Fibroblast of lung (primary cell): ENCODE measurements at regions not wholly inside any gene's neighbourhood (a gene's known extent, or its start where the extent isn't known, plus 50 kb on each side); places are given as distances from the start of the nearest gene placed in this dataset.

Source experiments
- DNase-seq, 2 donors: peaks; one replicate each; pipeline versions ENCODE4 v3.0.0 to v3.0.0-alpha.2; 2010; ENCODE audit warnings: low read depth in 2 of 2
- H2AFZ ChIP-seq: 2 replicates; pipeline ENCODE4 v1.5.1; 2012; ENCODE audit warnings: low read length, control low read depth, inconsistent platforms
- H3K27ac ChIP-seq: 2 replicates; pipeline ENCODE4 v1.5.1; 2011; ENCODE audit warnings: low read length, control low read depth; ENCODE audit not compliant: insufficient read depth
- H3K27me3 ChIP-seq: 2 replicates; pipeline ENCODE4 v1.5.1; 2011; ENCODE audit warnings: mild to moderate bottlenecking, low read length; ENCODE audit not compliant: control insufficient read depth, insufficient read depth
- H3K36me3 ChIP-seq: 2 replicates; pipeline ENCODE4 v1.5.1; 2011; ENCODE audit warnings: low read length; ENCODE audit not compliant: control insufficient read depth, insufficient read depth
- H3K4me1 ChIP-seq: 2 replicates; pipeline ENCODE4 v1.5.1; 2011; ENCODE audit warnings: low read length; ENCODE audit not compliant: control insufficient read depth, insufficient read depth; ENCODE audit errors: extremely low read depth
- H3K4me2 ChIP-seq: 2 replicates; pipeline ENCODE4 v1.5.1; 2011; ENCODE audit warnings: low read length, control low read depth; ENCODE audit not compliant: insufficient read depth; ENCODE audit errors: extremely low read depth
- H3K4me3 ChIP-seq, 4 experiments: fragments of 200-600 bp in 1 of 4; sonication (generic) in 1 of 4; replicated peaks in 1 of 4; 2 replicates each; pipeline ENCODE4 v1.5.1; 2011 to 2016; ENCODE audit warnings: low read length in 4 of 4, low read depth in 3 of 4, mild to moderate bottlenecking in 3 of 4, control low read depth in 2 of 4, inconsistent platforms in 1 of 4, mixed read lengths in 1 of 4; ENCODE audit not compliant: insufficient read depth in 1 of 4; ENCODE audit errors: control extremely low read depth in 1 of 4
- H3K79me2 ChIP-seq: 2 replicates; pipeline ENCODE4 v1.5.1; 2012; ENCODE audit warnings: mild to moderate bottlenecking, low read length, inconsistent platforms; ENCODE audit not compliant: control insufficient read depth, insufficient read depth
- H3K9ac ChIP-seq: 2 replicates; pipeline ENCODE4 v1.5.1; 2011; ENCODE audit warnings: mild to moderate bottlenecking, low read length, control low read depth; ENCODE audit not compliant: insufficient read depth
- H3K9me3 ChIP-seq: 2 replicates; pipeline ENCODE4 v1.5.1; 2012; ENCODE audit warnings: low read depth, low read length; ENCODE audit not compliant: control insufficient read depth, insufficient read depth
- H4K20me1 ChIP-seq: 2 replicates; pipeline ENCODE4 v1.5.1; 2011; ENCODE audit warnings: low read length; ENCODE audit not compliant: control insufficient read depth, insufficient read depth; ENCODE audit errors: extremely low read depth
- EZH2 ChIP-seq: IDR thresholded peaks from 2 replicates; pipeline ENCODE4 v1.5.1; 2012; ENCODE audit warnings: low read length, control low read depth, mild to moderate bottlenecking; ENCODE audit errors: missing control alignments
- TF ChIP-seq, protein P1 (sequence below), 2 donors: IDR thresholded peaks in 1 of 2; conservative IDR thresholded peaks in 1 of 2; 1 replicate in 1 of 2; 2 replicates in 1 of 2; pipeline ENCODE4 v1.5.1; 2011 to 2012; ENCODE audit warnings: low read length in 2 of 2, control low read depth in 1 of 2, inconsistent platforms in 1 of 2, low read depth in 1 of 2, mild to moderate bottlenecking in 1 of 2

DNA sequence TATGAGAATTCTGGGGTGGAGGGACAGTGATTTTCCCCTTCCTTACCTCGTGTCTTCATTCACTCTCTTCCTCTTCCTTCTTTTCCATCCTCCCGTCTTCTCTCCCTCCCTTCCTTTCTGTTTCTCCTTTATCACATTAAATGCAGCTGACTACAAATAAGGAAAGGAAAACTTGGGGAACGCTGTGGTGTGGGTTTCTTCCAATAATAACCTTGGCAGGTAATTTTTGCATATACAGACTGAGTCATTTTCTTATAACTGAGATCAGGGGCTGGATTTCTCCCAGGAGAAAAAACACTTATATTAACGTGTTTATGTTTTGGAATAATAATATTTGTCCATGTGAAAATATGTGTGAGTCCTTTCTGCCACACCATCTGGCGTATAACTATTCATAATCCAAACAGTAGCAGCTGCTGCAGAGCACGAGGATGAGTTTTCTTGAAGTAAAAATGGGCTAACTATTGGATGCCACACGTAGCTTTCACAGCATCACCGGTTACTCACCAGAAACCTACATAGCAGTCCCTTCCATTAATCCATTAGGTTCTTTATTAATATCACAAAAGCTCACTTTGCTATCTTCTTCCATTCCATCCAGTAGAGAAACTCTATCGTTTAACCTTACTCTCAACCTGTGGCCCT lies 139.2 kb upstream of the SASH1 start:
- no peaks in the 10 kb centered on the region for H3K36me3 ChIP-seq
- no peaks in the 10 kb centered on the region for H3K9me3 ChIP-seq
- peaks cover 2% of the 10 kb centered on the region for H3K27me3 ChIP-seq
- peak overlapping the region; percentile 66 for H3K4me2 ChIP-seq
- no peaks in the 10 kb centered on the region for H4K20me1 ChIP-seq
- DNase-seq, result peak; percentile 83 to 93
- H3K4me3 ChIP-seq, result peak overlapping the region in 1 of 4 experiments; percentile 14
- H3K27ac ChIP-seq, result peak overlapping the region; percentile 31
- no peak overlapping the region for H2AFZ ChIP-seq
- TF ChIP-seq, protein P1, sequence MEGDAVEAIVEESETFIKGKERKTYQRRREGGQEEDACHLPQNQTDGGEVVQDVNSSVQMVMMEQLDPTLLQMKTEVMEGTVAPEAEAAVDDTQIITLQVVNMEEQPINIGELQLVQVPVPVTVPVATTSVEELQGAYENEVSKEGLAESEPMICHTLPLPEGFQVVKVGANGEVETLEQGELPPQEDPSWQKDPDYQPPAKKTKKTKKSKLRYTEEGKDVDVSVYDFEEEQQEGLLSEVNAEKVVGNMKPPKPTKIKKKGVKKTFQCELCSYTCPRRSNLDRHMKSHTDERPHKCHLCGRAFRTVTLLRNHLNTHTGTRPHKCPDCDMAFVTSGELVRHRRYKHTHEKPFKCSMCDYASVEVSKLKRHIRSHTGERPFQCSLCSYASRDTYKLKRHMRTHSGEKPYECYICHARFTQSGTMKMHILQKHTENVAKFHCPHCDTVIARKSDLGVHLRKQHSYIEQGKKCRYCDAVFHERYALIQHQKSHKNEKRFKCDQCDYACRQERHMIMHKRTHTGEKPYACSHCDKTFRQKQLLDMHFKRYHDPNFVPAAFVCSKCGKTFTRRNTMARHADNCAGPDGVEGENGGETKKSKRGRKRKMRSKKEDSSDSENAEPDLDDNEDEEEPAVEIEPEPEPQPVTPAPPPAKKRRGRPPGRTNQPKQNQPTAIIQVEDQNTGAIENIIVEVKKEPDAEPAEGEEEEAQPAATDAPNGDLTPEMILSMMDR (conservative IDR thresholded peaks at IDR 0.05 in 1 of 2, IDR thresholded peaks at IDR 0.05 in 1 of 2; ENCODE audit: low read depth in 1 of 2, low read length in 2 of 2), result no peak
- no peak for TF ChIP-seq EZH2
- no peaks in the 10 kb centered on the region for H3K79me2 ChIP-seq
- H3K9ac ChIP-seq, result no peak overlapping the region
- H3K4me1 ChIP-seq, result no peaks in the 10 kb centered on the region

DNA sequence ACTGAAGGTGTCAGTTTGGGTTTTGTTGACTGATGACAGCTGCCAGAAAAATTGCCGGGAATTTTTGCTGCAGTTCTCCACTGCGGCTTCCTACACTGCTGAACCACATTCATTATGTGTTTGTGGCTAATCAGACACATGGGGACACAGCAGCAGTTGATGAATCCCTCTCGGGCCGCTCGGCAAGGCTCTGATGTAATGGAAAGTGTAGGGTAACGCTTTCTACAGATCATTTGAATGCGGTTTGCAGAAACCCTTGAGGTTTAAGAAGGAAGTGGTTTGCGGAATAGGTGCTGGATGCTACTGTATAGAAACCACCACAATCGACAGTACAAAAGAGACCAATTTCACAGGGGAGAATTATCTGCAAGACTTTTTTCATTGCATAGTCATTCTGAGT lies 138.7 kb upstream of the SASH1 start:
- TF ChIP-seq EZH2, result no peak
- TF ChIP-seq, protein P1 (conservative IDR thresholded peaks at IDR 0.05 in 1 of 2, IDR thresholded peaks at IDR 0.05 in 1 of 2; ENCODE audit: low read depth in 1 of 2, low read length in 2 of 2), result no peak
- DNase-seq, result peak; percentile 67 to 98
- H3K27ac ChIP-seq, result peak overlapping the region; percentile 31
- peaks cover 2% of the 10 kb centered on the region for H3K27me3 ChIP-seq
- no peaks in the 10 kb centered on the region for H4K20me1 ChIP-seq
- H3K4me1 ChIP-seq, result no peaks in the 10 kb centered on the region
- no peaks in the 10 kb centered on the region for H3K9me3 ChIP-seq
- no peaks in the 10 kb centered on the region for H3K36me3 ChIP-seq
- H3K9ac ChIP-seq, result no peak overlapping the region
- peak overlapping the region; percentile 66 for H3K4me2 ChIP-seq
- H2AFZ ChIP-seq, result no peak overlapping the region
- no peaks in the 10 kb centered on the region for H3K79me2 ChIP-seq
- H3K4me3 ChIP-seq, result peak overlapping the region in 1 of 4 experiments; percentile 14

GRCh38 chr6:148208298-148208697 lies 134.3 kb upstream of the SASH1 start:
- no peaks in the 10 kb centered on the region for H3K36me3 ChIP-seq
- no peak for DNase-seq
- no peaks in the 10 kb centered on the region for H3K27me3 ChIP-seq
- no peak overlapping the region for H3K4me3 ChIP-seq
- H3K9ac ChIP-seq, result no peak overlapping the region
- no peak overlapping the region for H3K27ac ChIP-seq
- H4K20me1 ChIP-seq, result no peaks in the 10 kb centered on the region
- H3K4me2 ChIP-seq, result no peak overlapping the region
- no peak overlapping the region for H2AFZ ChIP-seq
- no peaks in the 10 kb centered on the region for H3K9me3 ChIP-seq
- H3K79me2 ChIP-seq, result no peaks in the 10 kb centered on the region
- H3K4me1 ChIP-seq, result no peaks in the 10 kb centered on the region
- TF ChIP-seq, protein P1 (conservative IDR thresholded peaks at IDR 0.05 in 1 of 2, IDR thresholded peaks at IDR 0.05 in 1 of 2; ENCODE audit: low read depth in 1 of 2, low read length in 2 of 2), result no peak
- TF ChIP-seq EZH2, result no peak
